Right lobe of liver (tissue), 4 donors: ENCODE measurements at regions not wholly inside any gene's neighbourhood (a gene's known extent, or its start where the extent isn't known, plus 50 kb on each side); places are given as distances from the start of the nearest gene placed in this dataset.

Source experiments
- POLR2A ChIP-seq: fragments of 450-650 bp; IDR thresholded peaks from one replicate; pipeline ENCODE4 v1.6.1; 2017; ENCODE audit warnings: antibody characterized with exemption, mild to moderate bottlenecking
- TF ChIP-seq, protein P1 (sequence below), 4 donors: fragments of 200-600 bp in 3 of 4; fragments of 450-650 bp in 1 of 4; IDR thresholded peaks; one replicate each; pipeline versions ENCODE4 v1.5.1 to v1.8.0; 2016 to 2022; ENCODE audit warnings: antibody characterized with exemption in 4 of 4, mild to moderate bottlenecking in 2 of 4
- donor health status: DM: no; HTN: no; CAD: no.
- donor health status: DM: no; HTN: no; CAD: no.
- donor health status: DM: no; HTN: yes; CAD: no.

DNA sequence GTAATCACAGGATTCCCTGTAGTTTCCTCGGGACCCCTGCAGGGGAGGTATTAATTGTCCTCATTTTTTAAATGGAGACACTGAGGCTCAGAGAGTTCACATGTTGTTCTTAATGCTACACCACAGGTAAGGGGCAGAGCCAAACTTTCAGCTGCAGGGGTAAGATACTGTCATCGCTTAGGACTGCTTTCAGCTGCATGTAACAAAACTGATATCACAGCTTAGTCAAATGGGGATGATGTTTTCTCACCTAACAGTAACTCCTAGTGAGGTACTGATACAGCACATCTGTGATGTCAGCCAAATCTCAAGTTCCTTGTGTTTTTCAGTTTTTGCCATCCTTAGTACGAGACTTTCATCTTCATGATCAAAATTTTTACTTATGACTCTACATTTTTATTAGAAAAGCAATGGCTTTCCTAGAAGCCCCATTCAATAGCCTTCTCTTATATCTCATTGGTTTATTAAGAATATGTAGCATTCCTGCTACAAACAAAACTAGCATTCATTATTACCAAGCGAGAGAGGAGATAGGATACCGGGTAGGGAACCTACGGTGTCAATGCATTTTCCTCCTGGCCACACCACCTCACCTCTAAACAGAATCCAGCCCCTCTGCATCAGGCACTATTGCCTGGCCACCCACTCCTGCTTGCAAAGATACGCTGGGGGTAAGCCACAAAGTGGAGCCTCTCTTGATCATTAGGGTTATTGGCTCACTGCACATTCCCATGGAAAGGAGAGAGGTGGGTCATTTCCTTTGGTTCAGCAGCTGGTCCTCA is 557.5 kb downstream of the CD83 start:
- TF ChIP-seq, protein P1, sequence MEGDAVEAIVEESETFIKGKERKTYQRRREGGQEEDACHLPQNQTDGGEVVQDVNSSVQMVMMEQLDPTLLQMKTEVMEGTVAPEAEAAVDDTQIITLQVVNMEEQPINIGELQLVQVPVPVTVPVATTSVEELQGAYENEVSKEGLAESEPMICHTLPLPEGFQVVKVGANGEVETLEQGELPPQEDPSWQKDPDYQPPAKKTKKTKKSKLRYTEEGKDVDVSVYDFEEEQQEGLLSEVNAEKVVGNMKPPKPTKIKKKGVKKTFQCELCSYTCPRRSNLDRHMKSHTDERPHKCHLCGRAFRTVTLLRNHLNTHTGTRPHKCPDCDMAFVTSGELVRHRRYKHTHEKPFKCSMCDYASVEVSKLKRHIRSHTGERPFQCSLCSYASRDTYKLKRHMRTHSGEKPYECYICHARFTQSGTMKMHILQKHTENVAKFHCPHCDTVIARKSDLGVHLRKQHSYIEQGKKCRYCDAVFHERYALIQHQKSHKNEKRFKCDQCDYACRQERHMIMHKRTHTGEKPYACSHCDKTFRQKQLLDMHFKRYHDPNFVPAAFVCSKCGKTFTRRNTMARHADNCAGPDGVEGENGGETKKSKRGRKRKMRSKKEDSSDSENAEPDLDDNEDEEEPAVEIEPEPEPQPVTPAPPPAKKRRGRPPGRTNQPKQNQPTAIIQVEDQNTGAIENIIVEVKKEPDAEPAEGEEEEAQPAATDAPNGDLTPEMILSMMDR (IDR thresholded peaks at IDR 0.05): no peak
- no peak for TF ChIP-seq POLR2A
